ENCODE measurements at regions not wholly inside any gene's neighbourhood (a gene's known extent, or its start where the extent isn't known, plus 50 kb on each side); places are given as distances from the start of the nearest gene placed in this dataset.

DNA sequence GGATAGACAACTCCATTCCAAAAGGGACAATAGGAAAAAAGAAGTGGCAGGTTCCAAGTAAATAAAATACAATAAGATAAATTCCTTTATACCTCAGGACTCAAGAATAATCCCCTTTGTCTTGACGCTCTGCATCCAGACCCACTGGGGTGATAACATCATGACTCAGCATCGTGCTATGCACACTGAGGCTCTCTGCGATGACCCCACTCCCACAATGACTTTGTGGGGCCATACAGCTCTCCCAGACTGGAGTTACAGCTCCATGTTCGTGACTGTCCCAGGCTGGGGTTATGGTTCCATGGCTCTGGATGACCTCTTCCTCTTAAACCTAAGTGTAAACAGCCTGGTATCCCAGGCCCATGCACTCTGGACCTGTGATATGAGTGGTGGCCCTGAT is 254.5 kb upstream of the ADGRL3 start:
- no peaks in the 10 kb centered on the region for H3F3A ChIP-seq (ENCODE audit: low read length, unreplicated experiment)
- no peaks in the 10 kb centered on the region for H3K79me2 ChIP-seq (ENCODE audit: low read length)
- no peak overlapping the region for H3K4me2 ChIP-seq (ENCODE audit: low read length)
- ChIA-PET POLR2A (ENCODE audit: unreplicated experiment) (no interaction called here), CTCF (no interaction called here)
- H4K20me1 ChIP-seq (ENCODE audit: low read length), result no peaks in the 10 kb centered on the region
- DNase-seq (peak; percentile 21), ATAC-seq (no peak)
- H3K4me3 ChIP-seq (ENCODE audit: low read length), result no peak overlapping the region
- no peaks in the 10 kb centered on the region for H3K27me3 ChIP-seq (ENCODE audit: low read length)
- H3K36me3 ChIP-seq (ENCODE audit: low read depth, low read length), result no peaks in the 10 kb centered on the region
- TF ChIP-seq, protein P1, sequence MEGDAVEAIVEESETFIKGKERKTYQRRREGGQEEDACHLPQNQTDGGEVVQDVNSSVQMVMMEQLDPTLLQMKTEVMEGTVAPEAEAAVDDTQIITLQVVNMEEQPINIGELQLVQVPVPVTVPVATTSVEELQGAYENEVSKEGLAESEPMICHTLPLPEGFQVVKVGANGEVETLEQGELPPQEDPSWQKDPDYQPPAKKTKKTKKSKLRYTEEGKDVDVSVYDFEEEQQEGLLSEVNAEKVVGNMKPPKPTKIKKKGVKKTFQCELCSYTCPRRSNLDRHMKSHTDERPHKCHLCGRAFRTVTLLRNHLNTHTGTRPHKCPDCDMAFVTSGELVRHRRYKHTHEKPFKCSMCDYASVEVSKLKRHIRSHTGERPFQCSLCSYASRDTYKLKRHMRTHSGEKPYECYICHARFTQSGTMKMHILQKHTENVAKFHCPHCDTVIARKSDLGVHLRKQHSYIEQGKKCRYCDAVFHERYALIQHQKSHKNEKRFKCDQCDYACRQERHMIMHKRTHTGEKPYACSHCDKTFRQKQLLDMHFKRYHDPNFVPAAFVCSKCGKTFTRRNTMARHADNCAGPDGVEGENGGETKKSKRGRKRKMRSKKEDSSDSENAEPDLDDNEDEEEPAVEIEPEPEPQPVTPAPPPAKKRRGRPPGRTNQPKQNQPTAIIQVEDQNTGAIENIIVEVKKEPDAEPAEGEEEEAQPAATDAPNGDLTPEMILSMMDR (conservative IDR thresholded peaks at IDR 0.05; ENCODE audit: low read depth, low read length), result no peak
- TF ChIP-seq EZH2 (IDR thresholded peaks at IDR 0.05; ENCODE audit: low read length, unreplicated experiment) (no peak), EZH2phosphoT487 (IDR thresholded peaks at IDR 0.05; ENCODE audit: borderline replicate concordance, low read length) (no peak)
- H3K4me1 ChIP-seq (ENCODE audit: insufficient read depth, low read length), result 0 out of 2 replicates have a peak, but pooled peaks cover 3% of the 10 kb centered on the region
- H3K9me2 ChIP-seq (replicated peaks; ENCODE audit: low read length), result no peaks in the 10 kb centered on the region
- H3K9me3 ChIP-seq (ENCODE audit: low read length), result no peaks in the 10 kb centered on the region
- no peak overlapping the region for H3K9ac ChIP-seq (ENCODE audit: low read length)
- no TSS peak for BruUV-seq (replicated peaks)
- no peak overlapping the region for H3K27ac ChIP-seq (ENCODE audit: low read length)
- H2AFZ ChIP-seq (ENCODE audit: low read length), result no peak overlapping the region
- intact Hi-C loops (cut with micrococcal nuclease), result no loop called here

DNA sequence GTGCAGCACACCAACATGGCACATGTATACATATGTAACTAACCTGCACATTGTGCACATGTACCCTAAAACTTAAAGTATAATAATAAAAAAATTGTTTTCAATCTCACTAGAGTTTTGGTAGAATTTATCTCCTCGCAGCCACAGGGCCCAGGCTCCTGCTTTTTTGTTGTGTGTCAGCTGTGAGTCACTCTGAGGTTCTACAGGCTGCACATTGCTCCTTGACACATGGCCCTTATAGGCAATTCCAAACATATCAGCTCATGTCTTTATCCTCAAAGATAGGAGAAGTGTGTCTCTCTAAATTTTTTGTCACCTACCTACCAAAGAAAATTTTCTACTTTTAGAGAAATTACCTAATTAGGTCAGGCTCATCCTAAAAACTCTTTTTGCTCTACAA is 252.1 kb upstream of the ADGRL3 start:
- Histone ChIP-seq H3K79me2 (ENCODE audit: low read length) (no peaks in the 10 kb centered on the region), H3K4me2 (ENCODE audit: low read length) (no peak overlapping the region), H2AFZ (ENCODE audit: low read length) (no peak overlapping the region), H3K9me2 (replicated peaks; ENCODE audit: low read length) (no peaks in the 10 kb centered on the region), H3K36me3 (ENCODE audit: low read depth, low read length) (no peaks in the 10 kb centered on the region), H3K27ac (ENCODE audit: low read length) (no peak overlapping the region), H3F3A (ENCODE audit: low read length, unreplicated experiment) (no peaks in the 10 kb centered on the region), H3K9me3 (ENCODE audit: low read length) (no peaks in the 10 kb centered on the region), H3K27me3 (ENCODE audit: low read length) (no peaks in the 10 kb centered on the region), H4K20me1 (ENCODE audit: low read length) (no peaks in the 10 kb centered on the region), H3K4me3 (ENCODE audit: low read length) (no peak overlapping the region), H3K9ac (ENCODE audit: low read length) (no peak overlapping the region), H3K4me1 (ENCODE audit: insufficient read depth, low read length) (0 out of 2 replicates have a peak, but pooled peaks cover 3% of the 10 kb centered on the region)
- TF ChIP-seq, protein P1 (conservative IDR thresholded peaks at IDR 0.05; ENCODE audit: low read depth, low read length), result no peak
- TF ChIP-seq EZH2phosphoT487 (IDR thresholded peaks at IDR 0.05; ENCODE audit: borderline replicate concordance, low read length), result no peak
- ATAC-seq (peak; percentile 100), DNase-seq (peak; percentile 74)
- POLR2A ChIA-PET (ENCODE audit: unreplicated experiment), result no interaction called here
- CTCF ChIA-PET, result no interaction called here
- BruUV-seq (replicated peaks), result no TSS peak
- intact Hi-C loops (cut with micrococcal nuclease), result no loop called here

DNA sequence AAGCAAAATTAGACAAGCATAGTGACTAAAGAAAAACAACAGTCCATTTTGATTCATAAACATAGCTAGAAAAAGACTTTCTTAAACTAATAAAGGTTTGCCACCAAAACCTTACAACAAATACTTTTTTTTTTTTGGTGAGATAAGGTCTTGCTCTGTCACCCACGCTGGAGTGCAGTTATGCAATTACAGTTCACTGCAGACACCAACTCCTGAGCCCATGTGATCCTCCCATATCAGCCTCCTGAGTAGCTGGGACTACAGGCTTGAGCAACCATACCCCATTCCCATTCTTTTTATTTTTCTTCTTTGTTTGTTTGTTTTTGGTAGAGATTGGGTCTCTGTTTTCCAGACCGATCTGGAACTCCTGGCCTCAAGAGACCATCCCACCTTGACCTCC is 247.2 kb upstream of the ADGRL3 start:
- H3K27me3 ChIP-seq (ENCODE audit: low read length), result no peaks in the 10 kb centered on the region
- H3F3A ChIP-seq (ENCODE audit: low read length, unreplicated experiment), result no peaks in the 10 kb centered on the region
- H3K4me1 ChIP-seq (ENCODE audit: insufficient read depth, low read length), result 0 out of 2 replicates have a peak, but pooled peaks cover 3% of the 10 kb centered on the region
- no peaks in the 10 kb centered on the region for H3K36me3 ChIP-seq (ENCODE audit: low read depth, low read length)
- no peak overlapping the region for H3K4me2 ChIP-seq (ENCODE audit: low read length)
- H3K9ac ChIP-seq (ENCODE audit: low read length), result no peak overlapping the region
- H3K4me3 ChIP-seq (ENCODE audit: low read length), result no peak overlapping the region
- no peaks in the 10 kb centered on the region for H3K79me2 ChIP-seq (ENCODE audit: low read length)
- ATAC-seq (no peak), DNase-seq (no peak)
- H3K9me2 ChIP-seq (replicated peaks; ENCODE audit: low read length), result no peaks in the 10 kb centered on the region
- TF ChIP-seq EZH2 (IDR thresholded peaks at IDR 0.05; ENCODE audit: low read length, unreplicated experiment) (no peak), EZH2phosphoT487 (IDR thresholded peaks at IDR 0.05; ENCODE audit: borderline replicate concordance, low read length) (no peak)
- TF ChIP-seq, protein P1 (conservative IDR thresholded peaks at IDR 0.05; ENCODE audit: low read depth, low read length), result no peak
- no peak overlapping the region for H3K27ac ChIP-seq (ENCODE audit: low read length)
- H2AFZ ChIP-seq (ENCODE audit: low read length), result no peak overlapping the region
- ChIA-PET CTCF (no interaction called here), POLR2A (ENCODE audit: unreplicated experiment) (no interaction called here)
- no peaks in the 10 kb centered on the region for H3K9me3 ChIP-seq (ENCODE audit: low read length)
- no TSS peak for BruUV-seq (replicated peaks)
- H4K20me1 ChIP-seq (ENCODE audit: low read length), result no peaks in the 10 kb centered on the region
- intact Hi-C loops (cut with micrococcal nuclease), result no loop called here

Data from PC-3 (cell line).